NCI-H82 (cell line): ENCODE measurements at regions not wholly inside any gene's neighbourhood (a gene's known extent, or its start where the extent isn't known, plus 50 kb on each side); places are given as distances from the start of the nearest gene placed in this dataset.

Experiments
- DNase-seq: peaks from one replicate; lab custom pipeline; 2025; lab: John Stamatoyannopoulos, UW

GRCh38 chr1:4045397-4046010, 145.4 kb upstream of the C1orf174 start:
- no peak for DNase-seq

- DNase-seq = no peak
These were observed 146.9 kb upstream of the C1orf174 start for GRCh38 chr1:4046836-4047461.

GRCh38 chr1:4047666-4048065, 147.6 kb upstream of the C1orf174 start:
- peak; percentile 88 for DNase-seq

- peak; percentile 62 for DNase-seq
These were observed 148.0 kb upstream of the C1orf174 start for GRCh38 chr1:4048076-4048475.

- no peak for DNase-seq
These were observed 148.8 kb upstream of the C1orf174 start for GRCh38 chr1:4048921-4049320.

- no peak for DNase-seq
These were observed 150.9 kb upstream of the C1orf174 start for GRCh38 chr1:4050998-4051397.

- DNase-seq = no peak
These were observed 152.6 kb upstream of the C1orf174 start for GRCh38 chr1:4052657-4053056.

GRCh38 chr1:4053160-4053748, 153.2 kb upstream of the C1orf174 start:
- no peak for DNase-seq

GRCh38 chr1:4053774-4054173, 153.7 kb upstream of the C1orf174 start:
- DNase-seq = no peak

- no peak for DNase-seq
These were observed 155.4 kb upstream of the C1orf174 start for GRCh38 chr1:4055294-4055967.

GRCh38 chr1:4056422-4056821, 156.3 kb upstream of the C1orf174 start:
- DNase-seq = no peak

- DNase-seq = no peak
These were observed 156.9 kb upstream of the C1orf174 start for GRCh38 chr1:4056989-4057388.

GRCh38 chr1:4057603-4058002, 157.5 kb upstream of the C1orf174 start:
- no peak for DNase-seq

- no peak for DNase-seq
These were observed 158.1 kb upstream of the C1orf174 start for GRCh38 chr1:4058122-4058521.

- no peak for DNase-seq
These were observed 158.6 kb upstream of the C1orf174 start for GRCh38 chr1:4058706-4059105.

- DNase-seq = no peak
These were observed 159.2 kb upstream of the C1orf174 start for GRCh38 chr1:4059270-4059669.

- DNase-seq = peak; percentile 26
These were observed 160.8 kb upstream of the C1orf174 start for GRCh38 chr1:4060850-4061249.

- no peak for DNase-seq
These were observed 161.5 kb upstream of the C1orf174 start for GRCh38 chr1:4061521-4062031.

GRCh38 chr1:4062041-4062440, 162.0 kb upstream of the C1orf174 start:
- DNase-seq = no peak

- DNase-seq = no peak
These were observed 162.5 kb upstream of the C1orf174 start for GRCh38 chr1:4062560-4062959.

- DNase-seq = no peak
These were observed 162.9 kb upstream of the C1orf174 start for GRCh38 chr1:4062992-4063391.

GRCh38 chr1:4063516-4063915, 163.4 kb upstream of the C1orf174 start:
- DNase-seq = no peak
